K562 (cell line): ENCODE measurements at regions not wholly inside any gene's neighbourhood (a gene's known extent, or its start where the extent isn't known, plus 50 kb on each side); places are given as distances from the start of the nearest gene placed in this dataset.

Experiments
- ATAC-seq: fragments of 200-7000 bp; cut with Tn5 transposase; 3 replicates; pipeline ENCODE4 v1.9.1; 2020; ENCODE audit warnings: moderate library complexity
- BruUV-seq: library from RNA; stranded (reverse); fragments of 400-500 nt; replicated peaks from 2 replicates; lab custom pipeline; 2021; lab: Mats Ljungman, UMichigan
- CTCF ChIA-PET: fragments of 300-600 bp; formaldehyde crosslinking; extraction: SDS; loops from one replicate; lab custom pipeline; 2021; ENCODE audit warnings: low intra/inter-chr PET ratio; lab: Yijun Ruan, JAX
- POLR2A ChIA-PET: fragments of 300-600, 350-650 bp; sonication (Branson Sonifier 250); formaldehyde crosslinking; extraction: SDS; loops from one replicate; lab custom pipeline; 2021; ENCODE audit warnings: antibody characterized with exemption, inconsistent platforms; lab: Yijun Ruan, JAX
- DNase-seq, 4 experiments: peaks; one replicate each; pipeline versions ENCODE4 v3.0.0 to v3.0.0-alpha.2; 2011 to 2018; ENCODE audit warnings: low spot score in 3 of 4, mixed read lengths in 3 of 4; ENCODE audit errors: extremely low read depth in 1 of 4
- FAIRE-seq: peaks from 2 replicates; lab custom pipeline; 2011; peaks lifted over from hg19 to GRCh38; lab: Jason Lieb, UNC
- H2AFZ ChIP-seq: 2 replicates; pipeline ENCODE4 v1.6.0; 2011; ENCODE audit warnings: low read depth, low read length, control low read depth, inconsistent platforms
- H3K27ac ChIP-seq: fragments of 200-600 bp; 3 replicates; pipeline ENCODE4 v1.8.0; 2011; ENCODE audit warnings: low read depth, mild to moderate bottlenecking, control low read depth, inconsistent platforms, low read length, moderate library complexity, mixed read lengths; ENCODE audit errors: extremely low read depth
- H3K27me3 ChIP-seq, 2 experiments: fragments of 300-600 bp in 1 of 2; 2 replicates in 1 of 2; 3 replicates in 1 of 2; pipeline versions ENCODE4 v1.6.0 to v1.8.0; 2011; ENCODE audit warnings: inconsistent platforms in 2 of 2, low read length in 2 of 2, mild to moderate bottlenecking in 1 of 2, mixed read lengths in 1 of 2, moderate library complexity in 1 of 2; ENCODE audit not compliant: control insufficient read depth in 2 of 2, insufficient read depth in 2 of 2
- H3K36me3 ChIP-seq: fragments of 300-600 bp; 3 replicates; pipeline ENCODE4 v1.8.0; 2011; ENCODE audit warnings: mild to moderate bottlenecking, low read length, inconsistent platforms; ENCODE audit not compliant: control insufficient read depth, insufficient read depth
- H3K4me1 ChIP-seq, 2 experiments: fragments of 200-600 bp in 1 of 2; replicated peaks in 1 of 2; 2 replicates in 1 of 2; 3 replicates in 1 of 2; pipeline versions ENCODE4 v1.5.1 to v1.8.0; 2011; ENCODE audit warnings: inconsistent platforms in 2 of 2, low read length in 2 of 2, mild to moderate bottlenecking in 1 of 2, mixed read lengths in 1 of 2, moderate library complexity in 1 of 2; ENCODE audit not compliant: control insufficient read depth in 2 of 2, insufficient read depth in 2 of 2
- H3K4me2 ChIP-seq: 2 replicates; pipeline ENCODE4 v1.6.1; 2011; ENCODE audit warnings: low read length, control low read depth, inconsistent platforms, mixed read lengths; ENCODE audit not compliant: insufficient read depth
- H3K4me3 ChIP-seq: fragments of 200-600 bp; sonication (generic), shearing (Covaris generic); 2 replicates; pipeline ENCODE4 v1.5.1; 2016; ENCODE audit warnings: control low read depth, inconsistent platforms
- H3K79me2 ChIP-seq: fragments of 200-600 bp; 3 replicates; pipeline ENCODE4 v1.8.0; 2011; ENCODE audit warnings: low read length, inconsistent platforms; ENCODE audit not compliant: control insufficient read depth, insufficient read depth
- H3K9ac ChIP-seq, 2 experiments: 2 replicates each; pipeline versions ENCODE4 v1.6.0 to v1.6.1; 2011; ENCODE audit warnings: low read depth in 2 of 2, low read length in 2 of 2, control low read depth in 1 of 2, inconsistent platforms in 1 of 2, mild to moderate bottlenecking in 1 of 2, mixed read lengths in 1 of 2; ENCODE audit not compliant: insufficient read depth in 1 of 2
- H3K9me1 ChIP-seq: one replicate; pipeline ENCODE4 v1.6.0; 2011; ENCODE audit warnings: inconsistent platforms, mild to moderate bottlenecking, low read length, moderate library complexity; ENCODE audit not compliant: control insufficient read depth, insufficient read depth
- H3K9me3 ChIP-seq: replicated peaks from 2 replicates; pipeline ENCODE4 v1.5.1; 2011; ENCODE audit warnings: low read depth, low read length, inconsistent platforms; ENCODE audit not compliant: control insufficient read depth, insufficient read depth
- H4K20me1 ChIP-seq: replicated peaks from 2 replicates; pipeline ENCODE4 v1.6.1; 2011; ENCODE audit warnings: low read length, inconsistent platforms, mixed read lengths; ENCODE audit not compliant: control insufficient read depth, insufficient read depth
- ILF3 ChIP-seq: fragments of 450-650 bp; IDR thresholded peaks from 2 replicates; pipeline ENCODE4 v1.6.1; 2018; ENCODE audit warnings: antibody characterized with exemption, mild to moderate bottlenecking, moderate library complexity, borderline replicate concordance
- LEF1 ChIP-seq: fragments of 450-650 bp; IDR thresholded peaks from 2 replicates; pipeline ENCODE4 v1.6.1; 2016; ENCODE audit warnings: mild to moderate bottlenecking
- NR0B1 ChIP-seq: fragments of 450-650 bp; IDR thresholded peaks from one replicate; pipeline ENCODE4 v1.6.1; 2018; ENCODE audit warnings: mild to moderate bottlenecking, moderate library complexity; ENCODE audit not compliant: partially characterized antibody
- RBM17 ChIP-seq: fragments of 200-400 bp; formaldehyde crosslinking; IDR thresholded peaks from 2 replicates; pipeline ENCODE4 v1.6.1; 2017; ENCODE audit warnings: low read depth, mild to moderate bottlenecking, low read length, borderline replicate concordance
- in situ Hi-C: fragments of 300-500 bp; cut with MboI; formaldehyde crosslinking; loops from 4 replicates; pipeline ENCODE4 v1.15.0; 2018; ENCODE audit warnings: inconsistent platforms, mixed read lengths
- intact Hi-C: fragments of 100-400 bp; cut with micrococcal nuclease; formaldehyde crosslinking; loops from 2 replicates; pipeline ENCODE4 v1.14.2; 2022
- TF ChIP-seq, protein P1 (sequence below): sonication (generic); formaldehyde crosslinking; IDR thresholded peaks from 2 replicates; pipeline ENCODE4 v1.8.0; 2022; ENCODE audit warnings: mild to moderate bottlenecking, missing genetic modification reagents
- TF ChIP-seq, protein P2 (sequence below): fragments of 250-450 bp; sonication (Bioruptor Pico); IDR thresholded peaks from 2 replicates; pipeline ENCODE4 v1.4.0; 2020
- TF ChIP-seq, protein P3 (sequence below), 2 experiments: fragments of 450-650 bp in 1 of 2; sonication (generic) in 1 of 2; formaldehyde crosslinking in 1 of 2; IDR thresholded peaks; 2 replicates each; pipeline versions ENCODE4 v1.7.1 to v1.9.0; 2016 to 2022; ENCODE audit warnings: inconsistent platforms in 1 of 2, mild to moderate bottlenecking in 1 of 2, missing genetic modification reagents in 1 of 2
- TF ChIP-seq, protein P4 (sequence below): sonication (generic); formaldehyde crosslinking; IDR thresholded peaks from 2 replicates; pipeline ENCODE4 v1.8.0; 2022; ENCODE audit warnings: mild to moderate bottlenecking, missing genetic modification reagents

DNA sequence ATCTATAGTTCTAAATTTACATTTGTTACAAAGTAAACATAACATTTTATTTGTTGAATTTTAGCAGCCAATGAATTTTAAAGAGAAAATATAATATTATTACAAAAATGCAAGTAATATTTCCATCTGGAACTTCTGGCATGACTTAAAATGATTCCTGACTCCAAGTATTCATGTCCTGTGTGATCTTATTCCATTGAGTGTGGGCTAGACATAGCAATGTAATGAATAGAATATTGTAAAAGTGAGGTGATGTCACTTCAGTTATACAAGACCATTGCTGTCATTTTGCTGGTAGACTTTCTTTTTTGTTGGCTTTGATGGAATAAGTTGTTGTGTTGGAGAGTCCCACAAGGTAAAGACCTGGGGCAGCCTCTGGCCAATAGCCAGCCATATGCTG, 912.2 kb upstream of the PIK3C3 start:
- Histone ChIP-seq H3K4me3 (no peak overlapping the region), H3K9me3 (no peaks in the 10 kb centered on the region; the same call in 1 of the 2 replicates), H4K20me1 (no peaks in the 10 kb centered on the region), H3K79me2 (no peaks in the 10 kb centered on the region), H3K9me1 (no peaks in the 10 kb centered on the region), H3K4me1 (no peaks in the 10 kb centered on the region), H2AFZ (no peak overlapping the region), H3K4me2 (no peak overlapping the region), H3K27ac (no peak overlapping the region), H3K36me3 (no peaks in the 10 kb centered on the region), H3K27me3 (no peaks in the 10 kb centered on the region), H3K9ac (no peak overlapping the region)
- POLR2A ChIA-PET: no interaction called here
- in situ Hi-C loops (no loop called here), intact Hi-C loops (no loop called here)
- DNase-seq: no peak
- no peak for ATAC-seq
- no TSS peak for BruUV-seq
- no peak for FAIRE-seq
- CTCF ChIA-PET: no interaction called here
- no peak for TF ChIP-seq LEF1
- TF ChIP-seq, protein P1, sequence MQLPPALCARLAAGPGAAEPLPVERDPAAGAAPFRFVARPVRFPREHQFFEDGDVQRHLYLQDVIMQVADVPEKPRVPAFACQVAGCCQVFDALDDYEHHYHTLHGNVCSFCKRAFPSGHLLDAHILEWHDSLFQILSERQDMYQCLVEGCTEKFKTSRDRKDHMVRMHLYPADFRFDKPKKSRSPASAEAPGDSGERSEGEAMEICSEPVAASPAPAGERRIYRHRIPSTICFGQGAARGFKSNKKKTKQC (CRISPR knock-in tag): no peak
- no peak for TF ChIP-seq NR0B1
- TF ChIP-seq RBM17: no peak
- TF ChIP-seq, protein P2, sequence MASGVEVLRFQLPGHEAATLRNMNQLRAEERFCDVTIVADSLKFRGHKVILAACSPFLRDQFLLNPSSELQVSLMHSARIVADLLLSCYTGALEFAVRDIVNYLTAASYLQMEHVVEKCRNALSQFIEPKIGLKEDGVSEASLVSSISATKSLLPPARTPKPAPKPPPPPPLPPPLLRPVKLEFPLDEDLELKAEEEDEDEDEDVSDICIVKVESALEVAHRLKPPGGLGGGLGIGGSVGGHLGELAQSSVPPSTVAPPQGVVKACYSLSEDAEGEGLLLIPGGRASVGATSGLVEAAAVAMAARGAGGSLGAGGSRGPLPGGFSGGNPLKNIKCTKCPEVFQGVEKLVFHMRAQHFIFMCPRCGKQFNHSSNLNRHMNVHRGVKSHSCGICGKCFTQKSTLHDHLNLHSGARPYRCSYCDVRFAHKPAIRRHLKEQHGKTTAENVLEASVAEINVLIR: no peak
- TF ChIP-seq, protein P3, sequence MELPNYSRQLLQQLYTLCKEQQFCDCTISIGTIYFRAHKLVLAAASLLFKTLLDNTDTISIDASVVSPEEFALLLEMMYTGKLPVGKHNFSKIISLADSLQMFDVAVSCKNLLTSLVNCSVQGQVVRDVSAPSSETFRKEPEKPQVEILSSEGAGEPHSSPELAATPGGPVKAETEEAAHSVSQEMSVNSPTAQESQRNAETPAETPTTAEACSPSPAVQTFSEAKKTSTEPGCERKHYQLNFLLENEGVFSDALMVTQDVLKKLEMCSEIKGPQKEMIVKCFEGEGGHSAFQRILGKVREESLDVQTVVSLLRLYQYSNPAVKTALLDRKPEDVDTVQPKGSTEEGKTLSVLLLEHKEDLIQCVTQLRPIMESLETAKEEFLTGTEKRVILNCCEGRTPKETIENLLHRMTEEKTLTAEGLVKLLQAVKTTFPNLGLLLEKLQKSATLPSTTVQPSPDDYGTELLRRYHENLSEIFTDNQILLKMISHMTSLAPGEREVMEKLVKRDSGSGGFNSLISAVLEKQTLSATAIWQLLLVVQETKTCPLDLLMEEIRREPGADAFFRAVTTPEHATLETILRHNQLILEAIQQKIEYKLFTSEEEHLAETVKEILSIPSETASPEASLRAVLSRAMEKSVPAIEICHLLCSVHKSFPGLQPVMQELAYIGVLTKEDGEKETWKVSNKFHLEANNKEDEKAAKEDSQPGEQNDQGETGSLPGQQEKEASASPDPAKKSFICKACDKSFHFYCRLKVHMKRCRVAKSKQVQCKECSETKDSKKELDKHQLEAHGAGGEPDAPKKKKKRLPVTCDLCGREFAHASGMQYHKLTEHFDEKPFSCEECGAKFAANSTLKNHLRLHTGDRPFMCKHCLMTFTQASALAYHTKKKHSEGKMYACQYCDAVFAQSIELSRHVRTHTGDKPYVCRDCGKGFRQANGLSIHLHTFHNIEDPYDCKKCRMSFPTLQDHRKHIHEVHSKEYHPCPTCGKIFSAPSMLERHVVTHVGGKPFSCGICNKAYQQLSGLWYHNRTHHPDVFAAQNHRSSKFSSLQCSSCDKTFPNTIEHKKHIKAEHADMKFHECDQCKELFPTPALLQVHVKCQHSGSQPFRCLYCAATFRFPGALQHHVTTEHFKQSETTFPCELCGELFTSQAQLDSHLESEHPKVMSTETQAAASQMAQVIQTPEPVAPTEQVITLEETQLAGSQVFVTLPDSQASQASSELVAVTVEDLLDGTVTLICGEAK (IDR thresholded peaks at IDR 0.05): no peak
- TF ChIP-seq, protein P3 (CRISPR knock-in tag; IDR thresholded peaks at IDR 0.05): no peak
- TF ChIP-seq ILF3: no peak
- TF ChIP-seq, protein P4, sequence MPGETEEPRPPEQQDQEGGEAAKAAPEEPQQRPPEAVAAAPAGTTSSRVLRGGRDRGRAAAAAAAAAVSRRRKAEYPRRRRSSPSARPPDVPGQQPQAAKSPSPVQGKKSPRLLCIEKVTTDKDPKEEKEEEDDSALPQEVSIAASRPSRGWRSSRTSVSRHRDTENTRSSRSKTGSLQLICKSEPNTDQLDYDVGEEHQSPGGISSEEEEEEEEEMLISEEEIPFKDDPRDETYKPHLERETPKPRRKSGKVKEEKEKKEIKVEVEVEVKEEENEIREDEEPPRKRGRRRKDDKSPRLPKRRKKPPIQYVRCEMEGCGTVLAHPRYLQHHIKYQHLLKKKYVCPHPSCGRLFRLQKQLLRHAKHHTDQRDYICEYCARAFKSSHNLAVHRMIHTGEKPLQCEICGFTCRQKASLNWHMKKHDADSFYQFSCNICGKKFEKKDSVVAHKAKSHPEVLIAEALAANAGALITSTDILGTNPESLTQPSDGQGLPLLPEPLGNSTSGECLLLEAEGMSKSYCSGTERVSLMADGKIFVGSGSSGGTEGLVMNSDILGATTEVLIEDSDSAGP: no peak
